ENCODE measurements at regions not wholly inside any gene's neighbourhood (a gene's known extent, or its start where the extent isn't known, plus 50 kb on each side); places are given as distances from the start of the nearest gene placed in this dataset.

DNA sequence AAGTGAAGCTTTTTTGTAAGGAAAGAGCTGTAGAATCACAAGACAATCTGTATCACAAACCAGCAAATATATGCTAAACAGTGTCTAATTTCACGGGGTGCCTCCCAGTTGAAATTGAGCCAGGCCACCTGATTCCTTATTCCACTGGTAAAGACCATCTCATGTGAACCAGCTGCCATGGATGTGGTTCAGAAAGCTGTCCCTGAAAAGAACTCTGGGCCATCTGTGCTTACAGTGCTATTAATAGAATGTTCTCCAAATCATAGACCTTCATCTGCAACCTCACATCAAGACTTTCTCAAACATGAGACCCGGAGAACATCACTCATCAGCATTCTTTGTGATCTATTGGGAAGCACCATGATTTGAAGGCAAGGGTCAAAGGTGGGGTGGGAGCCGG lies 89.7 kb downstream of the FBXO5 start:
- no peaks in the 10 kb centered on the region for H3K36me3 ChIP-seq (ENCODE audit: control insufficient read depth, insufficient read depth, low read length)
- H3K4me3 ChIP-seq (ENCODE audit: low read depth, low read length), result no peak overlapping the region
- no peaks in the 10 kb centered on the region for H3K27me3 ChIP-seq (ENCODE audit: control insufficient read depth, insufficient read depth, low read length)
- DNase-seq (ENCODE audit: low read depth), result no peak
- TF ChIP-seq, protein P1, sequence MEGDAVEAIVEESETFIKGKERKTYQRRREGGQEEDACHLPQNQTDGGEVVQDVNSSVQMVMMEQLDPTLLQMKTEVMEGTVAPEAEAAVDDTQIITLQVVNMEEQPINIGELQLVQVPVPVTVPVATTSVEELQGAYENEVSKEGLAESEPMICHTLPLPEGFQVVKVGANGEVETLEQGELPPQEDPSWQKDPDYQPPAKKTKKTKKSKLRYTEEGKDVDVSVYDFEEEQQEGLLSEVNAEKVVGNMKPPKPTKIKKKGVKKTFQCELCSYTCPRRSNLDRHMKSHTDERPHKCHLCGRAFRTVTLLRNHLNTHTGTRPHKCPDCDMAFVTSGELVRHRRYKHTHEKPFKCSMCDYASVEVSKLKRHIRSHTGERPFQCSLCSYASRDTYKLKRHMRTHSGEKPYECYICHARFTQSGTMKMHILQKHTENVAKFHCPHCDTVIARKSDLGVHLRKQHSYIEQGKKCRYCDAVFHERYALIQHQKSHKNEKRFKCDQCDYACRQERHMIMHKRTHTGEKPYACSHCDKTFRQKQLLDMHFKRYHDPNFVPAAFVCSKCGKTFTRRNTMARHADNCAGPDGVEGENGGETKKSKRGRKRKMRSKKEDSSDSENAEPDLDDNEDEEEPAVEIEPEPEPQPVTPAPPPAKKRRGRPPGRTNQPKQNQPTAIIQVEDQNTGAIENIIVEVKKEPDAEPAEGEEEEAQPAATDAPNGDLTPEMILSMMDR (IDR thresholded peaks at IDR 0.05; ENCODE audit: insufficient read depth, low read length, poor library complexity, severe bottlenecking), result no peak

DNA sequence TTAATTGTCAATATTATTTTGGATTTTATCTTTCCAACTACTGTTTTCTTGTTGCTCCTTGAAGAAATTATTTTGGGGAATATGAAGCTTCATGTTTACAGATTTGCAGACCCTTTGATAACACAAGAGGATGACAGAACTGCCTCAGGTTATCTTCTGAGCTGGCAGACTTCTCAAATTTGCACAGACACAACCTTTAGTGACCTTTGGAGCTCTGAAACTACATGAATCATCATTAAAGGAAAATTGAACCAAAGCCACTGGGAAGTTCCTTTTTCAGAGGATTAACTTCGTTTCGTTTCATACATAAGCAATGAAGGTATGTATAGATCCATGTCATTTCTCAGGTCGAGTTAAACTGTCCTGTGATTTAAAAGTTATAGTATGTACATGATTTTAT lies 85.9 kb downstream of the FBXO5 start:
- Histone ChIP-seq H3K27me3 (ENCODE audit: control insufficient read depth, insufficient read depth, low read length) (no peaks in the 10 kb centered on the region), H3K4me3 (ENCODE audit: low read depth, low read length) (no peak overlapping the region), H3K36me3 (ENCODE audit: control insufficient read depth, insufficient read depth, low read length) (no peaks in the 10 kb centered on the region)
- TF ChIP-seq, protein P1 (IDR thresholded peaks at IDR 0.05; ENCODE audit: insufficient read depth, low read length, poor library complexity, severe bottlenecking), result no peak
- no peak for DNase-seq (ENCODE audit: low read depth)

DNA sequence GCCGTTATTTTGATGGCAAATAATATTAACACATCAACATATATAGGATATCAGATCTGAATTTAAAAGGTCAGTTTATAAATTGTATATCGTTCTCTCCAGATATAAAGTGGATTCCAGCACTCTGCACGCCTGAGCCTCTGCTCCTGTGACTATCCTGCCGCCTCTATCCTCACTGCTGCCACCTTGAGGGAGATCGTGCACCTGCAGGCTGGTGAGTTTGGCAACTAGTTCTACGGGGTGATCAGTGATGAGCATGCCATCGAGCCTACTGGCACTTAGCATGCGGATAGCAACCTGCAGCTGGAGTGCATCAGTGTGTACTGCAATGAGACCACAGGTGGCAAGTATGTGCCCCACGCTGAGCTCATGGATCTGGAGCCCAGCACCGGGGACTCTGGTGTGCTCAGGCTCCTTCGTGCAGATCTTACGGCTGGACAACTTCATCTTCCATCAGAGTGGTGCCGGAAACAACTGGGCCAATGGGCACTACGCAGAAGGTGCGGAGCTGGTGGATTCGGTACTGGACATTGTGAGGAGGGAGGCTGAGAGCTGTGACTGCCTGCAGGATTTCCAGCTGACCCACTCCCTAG lies 84.9 kb downstream of the FBXO5 start:
- H3K36me3 ChIP-seq (ENCODE audit: control insufficient read depth, insufficient read depth, low read length), result no peaks in the 10 kb centered on the region
- no peak overlapping the region for H3K4me3 ChIP-seq (ENCODE audit: low read depth, low read length)
- H3K27me3 ChIP-seq (ENCODE audit: control insufficient read depth, insufficient read depth, low read length), result no peaks in the 10 kb centered on the region
- TF ChIP-seq, protein P1 (IDR thresholded peaks at IDR 0.05; ENCODE audit: insufficient read depth, low read length, poor library complexity, severe bottlenecking), result peak; percentile 89
- no peak for DNase-seq (ENCODE audit: low read depth)

DNA sequence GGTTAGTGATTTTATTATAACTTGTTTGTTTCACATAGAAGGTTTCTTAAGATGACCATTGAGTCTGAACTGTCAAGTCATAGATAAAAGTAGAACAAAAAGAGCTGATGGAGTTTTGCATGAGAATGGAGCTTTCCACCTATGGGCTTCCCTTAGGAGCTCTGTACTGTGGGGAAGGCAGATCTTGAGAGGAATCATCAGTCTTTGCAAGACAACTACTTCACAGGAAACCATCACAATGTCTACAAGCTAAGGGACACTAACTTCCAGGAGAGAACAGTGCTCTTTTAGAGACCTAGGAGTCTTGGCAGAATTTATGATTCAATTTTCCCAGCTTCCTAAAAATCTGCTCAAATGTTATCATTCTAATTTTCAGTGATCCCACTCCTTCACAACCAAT lies 78.2 kb downstream of the FBXO5 start:
- H3K4me3 ChIP-seq (ENCODE audit: low read depth, low read length), result no peak overlapping the region
- no peaks in the 10 kb centered on the region for H3K36me3 ChIP-seq (ENCODE audit: control insufficient read depth, insufficient read depth, low read length)
- TF ChIP-seq, protein P1 (IDR thresholded peaks at IDR 0.05; ENCODE audit: insufficient read depth, low read length, poor library complexity, severe bottlenecking), result no peak
- DNase-seq (ENCODE audit: low read depth), result no peak
- no peaks in the 10 kb centered on the region for H3K27me3 ChIP-seq (ENCODE audit: control insufficient read depth, insufficient read depth, low read length)

DNA sequence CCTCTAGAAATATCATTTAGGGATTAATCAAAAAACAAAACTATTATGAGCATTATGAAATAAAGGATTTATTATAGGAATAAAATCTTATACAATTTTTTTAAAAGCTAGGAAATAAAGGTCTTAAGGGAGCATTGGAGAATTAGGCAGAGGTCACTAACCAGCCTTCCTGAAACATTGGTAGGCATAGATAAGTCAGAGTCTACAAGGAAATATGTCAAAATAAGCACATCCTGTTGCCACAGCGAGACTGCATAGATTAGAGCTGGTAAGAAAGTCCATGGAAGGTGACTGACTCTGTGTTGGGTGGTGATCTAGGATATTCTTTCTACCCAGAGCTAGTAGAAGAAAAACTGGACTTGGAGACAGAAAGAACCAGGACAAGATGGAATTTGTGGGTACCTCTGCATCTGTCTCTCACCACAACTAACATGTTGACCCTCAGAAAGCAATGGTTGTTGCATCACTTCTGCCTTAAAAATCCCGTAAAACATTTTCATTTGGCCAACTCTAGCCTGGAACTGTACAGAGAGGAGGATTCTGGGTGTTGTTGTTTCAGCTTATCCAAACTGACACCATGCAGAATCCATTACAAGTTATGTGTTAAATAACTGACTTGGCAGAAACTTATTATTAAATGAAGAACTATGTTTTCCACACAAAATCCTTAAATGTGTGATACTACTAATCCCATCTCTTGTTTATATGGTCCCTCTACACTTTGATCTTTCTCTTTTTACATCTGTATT lies 77.1 kb downstream of the FBXO5 start:
- Histone ChIP-seq H3K36me3 (ENCODE audit: control insufficient read depth, insufficient read depth, low read length) (no peaks in the 10 kb centered on the region), H3K4me3 (ENCODE audit: low read depth, low read length) (no peak overlapping the region), H3K27me3 (ENCODE audit: control insufficient read depth, insufficient read depth, low read length) (no peaks in the 10 kb centered on the region)
- TF ChIP-seq, protein P1 (IDR thresholded peaks at IDR 0.05; ENCODE audit: insufficient read depth, low read length, poor library complexity, severe bottlenecking), result no peak
- no peak for DNase-seq (ENCODE audit: low read depth)

DNA sequence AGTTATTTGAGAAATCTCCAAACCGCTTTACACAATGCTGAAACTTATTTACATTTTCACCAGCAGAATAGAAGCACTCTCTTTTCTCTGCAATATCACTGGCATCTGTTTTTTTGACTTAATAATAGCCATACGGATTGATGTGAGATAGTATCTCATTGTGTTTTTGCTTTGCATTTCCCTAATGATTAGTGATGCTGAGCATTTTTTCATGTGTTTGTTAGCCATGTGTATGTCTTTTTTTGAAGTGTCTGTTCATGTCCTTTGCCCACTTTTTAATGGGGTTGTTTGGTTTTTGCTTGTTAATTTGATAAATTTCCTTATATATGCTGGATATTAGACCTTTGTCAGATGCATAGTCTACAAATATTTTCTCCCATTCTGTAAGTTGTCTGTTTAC lies 73.6 kb downstream of the FBXO5 start:
- DNase-seq (ENCODE audit: low read depth), result no peak
- Histone ChIP-seq H3K36me3 (ENCODE audit: control insufficient read depth, insufficient read depth, low read length) (no peaks in the 10 kb centered on the region), H3K4me3 (ENCODE audit: low read depth, low read length) (no peak overlapping the region), H3K27me3 (ENCODE audit: control insufficient read depth, insufficient read depth, low read length) (no peaks in the 10 kb centered on the region)
- TF ChIP-seq, protein P1 (IDR thresholded peaks at IDR 0.05; ENCODE audit: insufficient read depth, low read length, poor library complexity, severe bottlenecking), result no peak

Measured in kidney epithelial cell (primary cell).